H1 (cell line): ENCODE measurements at regions not wholly inside any gene's neighbourhood (a gene's known extent, or its start where the extent isn't known, plus 50 kb on each side); places are given as distances from the start of the nearest gene placed in this dataset.
A peak's percentile ranks its signal among the peaks of the same experiment; 100 is the strongest.

Source experiments
- CEBPB ChIP-seq: IDR thresholded peaks from 2 replicates; pipeline ENCODE4 v1.6.1; 2012; ENCODE audit warnings: low read depth, low read length
- CHD1 ChIP-seq: IDR thresholded peaks from 2 replicates; pipeline ENCODE4 v1.6.1; 2012; ENCODE audit warnings: low read depth, low read length, improper control_type of control experiment
- CHD7 ChIP-seq: fragments of 300-600 bp; sonication (generic); IDR thresholded peaks from 2 replicates; pipeline ENCODE4 v1.7.1; 2012; ENCODE audit warnings: low read length, moderate library complexity, mild to moderate bottlenecking, inconsistent platforms; ENCODE audit not compliant: insufficient replicate concordance
- CTBP2 ChIP-seq: IDR thresholded peaks from 2 replicates; pipeline ENCODE4 v1.7.0; 2011; ENCODE audit warnings: borderline replicate concordance, mild to moderate bottlenecking, moderate library complexity, mixed read lengths, low read length; ENCODE audit not compliant: insufficient read depth, insufficient read length
- E2F6 ChIP-seq: IDR thresholded peaks from 2 replicates; pipeline ENCODE4 v1.6.1; 2012; ENCODE audit warnings: inconsistent platforms
- EP300 ChIP-seq, 2 experiments: IDR thresholded peaks; 1 replicate in 1 of 2; 2 replicates in 1 of 2; pipeline ENCODE4 v1.6.1; 2011 to 2012; ENCODE audit warnings: low read depth in 2 of 2, low read length in 2 of 2, mild to moderate bottlenecking in 2 of 2, borderline replicate concordance in 1 of 2, inconsistent platforms in 1 of 2, moderate library complexity in 1 of 2
- MAX ChIP-seq: IDR thresholded peaks from 2 replicates; pipeline ENCODE4 v1.6.1; 2012; ENCODE audit warnings: inconsistent platforms
- NANOG ChIP-seq: IDR thresholded peaks from 2 replicates; pipeline ENCODE4 v1.6.1; 2011; ENCODE audit warnings: low read length, low read depth, mild to moderate bottlenecking, inconsistent platforms; ENCODE audit not compliant: insufficient read depth, poor library complexity, severe bottlenecking
- SIRT6 ChIP-seq: IDR thresholded peaks from one replicate; pipeline ENCODE4 v1.7.1; 2012; ENCODE audit warnings: low read length, inconsistent platforms
- TEAD4 ChIP-seq: IDR thresholded peaks from 2 replicates; pipeline ENCODE4 v1.6.1; 2012; ENCODE audit warnings: low read depth, low read length, inconsistent platforms, mixed read lengths

GRCh38 chr3:127396473-127396872 is 108.6 kb upstream of the PRR20G start (continued):
- TF ChIP-seq CHD7: no peak
- TF ChIP-seq MAX: peak; percentile 38; the same call in 1 of the 2 replicates
- TF ChIP-seq NANOG: no peak
- peak in 1 of 2 experiments; percentile 38; a peak in 1 of 3 replicates for TF ChIP-seq EP300 (IDR thresholded peaks at IDR 0.05; ENCODE audit: borderline replicate concordance in 1 of 2, low read depth in 2 of 2, low read length in 2 of 2)
- no peak for TF ChIP-seq CEBPB
- TF ChIP-seq CHD1: no peak
- no peak for TF ChIP-seq SIRT6
- peak; percentile 78; the same call in 1 of the 2 replicates for TF ChIP-seq TEAD4
- peak; percentile 68; the same call in 1 of the 2 replicates for TF ChIP-seq E2F6
- TF ChIP-seq CTBP2: no peak
